H9 (cell line): ENCODE measurements at regions not wholly inside any gene's neighbourhood (a gene's known extent, or its start where the extent isn't known, plus 50 kb on each side); places are given as distances from the start of the nearest gene placed in this dataset.

ENCODE experiments used
- DNase-seq: peaks from one replicate; pipeline ENCODE4 v3.0.0-alpha.2; 2017
- H2AFZ ChIP-seq: one replicate; pipeline ENCODE4 v1.6.1; 2013; ENCODE audit warnings: mild to moderate bottlenecking, low read length, control low read depth, moderate library complexity
- H2AK5ac ChIP-seq: 2 replicates; pipeline ENCODE4 v1.6.1; 2013; ENCODE audit warnings: low read length, control low read depth, mixed read lengths; ENCODE audit not compliant: insufficient read length
- H2BK120ac ChIP-seq: one replicate; pipeline ENCODE4 v1.6.1; 2013; ENCODE audit warnings: low read depth, mild to moderate bottlenecking, low read length, control low read depth, inconsistent platforms; ENCODE audit not compliant: poor library complexity, severe bottlenecking
- H2BK12ac ChIP-seq: 2 replicates; pipeline ENCODE4 v1.6.1; 2013; ENCODE audit warnings: low read length, control low read depth, mixed read lengths, low read depth; ENCODE audit not compliant: insufficient read length
- H2BK15ac ChIP-seq: 2 replicates; pipeline ENCODE4 v1.6.1; 2013; ENCODE audit warnings: low read depth, low read length, control low read depth
- H2BK20ac ChIP-seq: one replicate; pipeline ENCODE4 v1.6.1; 2013; ENCODE audit warnings: low read depth, mild to moderate bottlenecking, low read length, control low read depth, inconsistent platforms; ENCODE audit not compliant: poor library complexity, severe bottlenecking
- H2BK5ac ChIP-seq: 2 replicates; pipeline ENCODE4 v1.6.1; 2013; ENCODE audit warnings: low read length, control low read depth, mixed read lengths; ENCODE audit not compliant: insufficient read length
- H3K14ac ChIP-seq: 2 replicates; pipeline ENCODE4 v1.6.1; 2013; ENCODE audit warnings: low read length, control low read depth; ENCODE audit not compliant: insufficient read depth
- H3K18ac ChIP-seq: 2 replicates; pipeline ENCODE4 v1.6.1; 2013; ENCODE audit warnings: low read depth, mild to moderate bottlenecking, mixed read lengths, low read length, control low read depth; ENCODE audit not compliant: insufficient read length
- H3K23ac ChIP-seq: 2 replicates; pipeline ENCODE4 v1.6.1; 2013; ENCODE audit warnings: low read length, control low read depth, mixed read lengths, low read depth; ENCODE audit not compliant: insufficient read length
- H3K23me2 ChIP-seq: 2 replicates; pipeline ENCODE4 v1.6.1; 2013; ENCODE audit warnings: low read depth, mild to moderate bottlenecking, mixed read lengths, low read length, control low read depth; ENCODE audit not compliant: insufficient read length, poor library complexity, severe bottlenecking
- H3K27ac ChIP-seq: 2 replicates; pipeline ENCODE4 v1.5.1; 2013; ENCODE audit warnings: low read length, control low read depth, mixed read lengths, low read depth; ENCODE audit not compliant: insufficient read length
- H3K27me3 ChIP-seq: 2 replicates; pipeline ENCODE4 v1.6.1; 2013; ENCODE audit warnings: low read length, control low read depth, inconsistent platforms; ENCODE audit not compliant: insufficient read depth
- H3K4ac ChIP-seq: 2 replicates; pipeline ENCODE4 v1.6.1; 2013; ENCODE audit warnings: low read depth, mild to moderate bottlenecking, control low read depth, inconsistent platforms, low read length, moderate library complexity
- H3K4me1 ChIP-seq: 2 replicates; pipeline ENCODE4 v1.6.1; 2013; ENCODE audit warnings: low read length, control low read depth, inconsistent platforms; ENCODE audit not compliant: insufficient read depth
- H3K4me2 ChIP-seq: 2 replicates; pipeline ENCODE4 v1.6.1; 2013; ENCODE audit warnings: low read length, control low read depth, mixed read lengths; ENCODE audit not compliant: insufficient read length, insufficient read depth
- H3K56ac ChIP-seq: 2 replicates; pipeline ENCODE4 v1.6.1; 2013; ENCODE audit warnings: low read depth, mild to moderate bottlenecking, mixed read lengths, low read length, control low read depth; ENCODE audit not compliant: insufficient read length
- H3K79me1 ChIP-seq: 2 replicates; pipeline ENCODE4 v1.6.1; 2013; ENCODE audit warnings: low read depth, mild to moderate bottlenecking, moderate library complexity, low read length, control low read depth, inconsistent platforms; ENCODE audit not compliant: insufficient read depth, poor library complexity, severe bottlenecking
- H3K79me2 ChIP-seq: 2 replicates; pipeline ENCODE4 v1.6.1; 2013; ENCODE audit warnings: low read length, control low read depth, inconsistent platforms; ENCODE audit not compliant: insufficient read depth
- H3K9ac ChIP-seq: 2 replicates; pipeline ENCODE4 v1.6.1; 2013; ENCODE audit warnings: low read length, control low read depth, mixed read lengths; ENCODE audit not compliant: insufficient read length; ENCODE audit errors: extremely low read depth
- H3K9me3 ChIP-seq: one replicate; pipeline ENCODE4 v1.6.1; 2013; ENCODE audit warnings: low read depth, low read length, inconsistent platforms; ENCODE audit not compliant: control insufficient read depth
- H3T11ph ChIP-seq: one replicate; pipeline ENCODE4 v1.6.1; 2013; ENCODE audit warnings: mild to moderate bottlenecking, low read length, control low read depth, inconsistent platforms
- H4K20me1 ChIP-seq: one replicate; pipeline ENCODE4 v1.6.1; 2013; ENCODE audit not compliant: control insufficient read depth, insufficient read length, insufficient read depth
- H4K5ac ChIP-seq: 2 replicates; pipeline ENCODE4 v1.6.1; 2013; ENCODE audit warnings: low read depth, mild to moderate bottlenecking, mixed read lengths, low read length, control low read depth; ENCODE audit not compliant: insufficient read length
- H4K8ac ChIP-seq: replicated peaks from 2 replicates; pipeline ENCODE4 v1.6.1; 2013; ENCODE audit warnings: low read length, control low read depth, mixed read lengths, low read depth; ENCODE audit not compliant: insufficient read length
- H4K91ac ChIP-seq: 2 replicates; pipeline ENCODE4 v1.6.1; 2013; ENCODE audit warnings: low read depth, mild to moderate bottlenecking, moderate library complexity, mixed read lengths, low read length, control low read depth; ENCODE audit not compliant: insufficient read length
- H3K27ac Mint-ChIP-seq, 3 experiments: 2 replicates in 2 of 3; 3 replicates in 1 of 3; pipeline ENCODE4 v1.8.0; 2020 to 2021; ENCODE audit warnings: mixed read lengths in 3 of 3, mild to moderate bottlenecking in 1 of 3, moderate library complexity in 1 of 3
- H3K27me3 Mint-ChIP-seq: 2 replicates; pipeline ENCODE4 v1.8.0; 2021; ENCODE audit warnings: low read depth, mild to moderate bottlenecking, moderate library complexity, mixed read lengths
- H3K36me3 Mint-ChIP-seq, 3 experiments: 2 replicates in 2 of 3; 3 replicates in 1 of 3; pipeline ENCODE4 v1.8.0; 2020 to 2021; ENCODE audit warnings: low read depth in 3 of 3, mixed read lengths in 3 of 3; ENCODE audit not compliant: insufficient read depth in 1 of 3
- H3K4me1 Mint-ChIP-seq, 2 experiments: 2 replicates each; pipeline ENCODE4 v1.8.0; 2020; ENCODE audit warnings: mixed read lengths in 2 of 2
- H3K4me3 Mint-ChIP-seq, 2 experiments: 2 replicates in 1 of 2; 3 replicates in 1 of 2; pipeline ENCODE4 v1.8.0; 2020 to 2021; ENCODE audit warnings: mild to moderate bottlenecking in 2 of 2, mixed read lengths in 2 of 2, moderate library complexity in 1 of 2
- H3K9me3 Mint-ChIP-seq, 2 experiments: 2 replicates in 1 of 2; 3 replicates in 1 of 2; pipeline ENCODE4 v1.8.0; 2020; ENCODE audit warnings: mild to moderate bottlenecking in 2 of 2, mixed read lengths in 2 of 2, moderate library complexity in 1 of 2
- CTCF ChIP-seq: fragments of 200-600 bp; sonication (generic); conservative IDR thresholded peaks from 3 replicates; pipeline ENCODE4 v1.8.0; 2021; ENCODE audit warnings: antibody characterized with exemption, mild to moderate bottlenecking
- WGBS: extraction: QIAGEN DNeasy Blood & Tissue Kit; methylation state at CpG from one replicate; pipeline ENCODE4 v1.1.7; 2013; ENCODE audit warnings: missing lambda C conversion rate, low lambda C conversion rate, mixed read lengths; ENCODE audit not compliant: insufficient read length; ENCODE audit errors: extremely low coverage; 5-methylcytosine and 5-hydroxymethylcytosine counted together

DNA sequence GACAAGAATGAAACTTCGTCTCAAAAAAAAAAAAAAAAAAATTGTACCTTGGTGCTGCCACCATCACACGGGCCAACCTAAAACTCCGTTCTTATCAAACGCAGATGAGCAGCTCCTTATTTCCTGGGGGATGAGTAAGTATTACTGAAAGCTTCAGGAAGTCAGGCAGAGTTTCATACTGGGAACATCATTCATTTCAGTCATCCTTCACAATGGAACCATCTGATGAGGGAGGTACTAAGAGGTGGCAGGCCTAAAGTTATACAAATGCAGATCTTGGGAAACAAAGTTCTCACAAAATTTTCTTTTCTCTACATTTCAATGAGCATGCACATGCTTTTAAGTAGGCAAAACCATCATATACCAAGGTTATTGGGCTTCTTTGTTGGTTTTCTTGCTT, 636.0 kb upstream of the LMCD1 start:
- H3K23ac ChIP-seq: no peak overlapping the region
- WGBS: no CpG with 5 or more reads among the region's 4 CpGs
- no peak overlapping the region for H2BK5ac ChIP-seq
- no peaks in the 10 kb centered on the region; a peak in 1 of 4 replicates for H3K4me1 Mint-ChIP-seq
- no peaks in the 10 kb centered on the region for H3K23me2 ChIP-seq
- H4K91ac ChIP-seq: no peak overlapping the region
- 0 out of 2 replicates have a peak, but pooled peaks cover 2% of the 10 kb centered on the region for H3K79me2 ChIP-seq
- no peak overlapping the region for H3K27ac ChIP-seq
- H4K8ac ChIP-seq: no peak overlapping the region
- H2BK12ac ChIP-seq: no peak overlapping the region
- no peak overlapping the region for H3K4ac ChIP-seq
- TF ChIP-seq CTCF: no peak
- peaks cover 0 to 5% (median 0%) of the 10 kb centered on the region in 3 experiments; a peak in 2 of 7 replicates for H3K36me3 Mint-ChIP-seq
- no peak overlapping the region for H2AK5ac ChIP-seq
- no peak overlapping the region for H3K14ac ChIP-seq
- no peak overlapping the region for H3K18ac ChIP-seq
- H4K5ac ChIP-seq: no peak overlapping the region
- H3K56ac ChIP-seq: no peak overlapping the region
- H3K9me3 ChIP-seq: no peaks in the 10 kb centered on the region
- H3K9ac ChIP-seq: no peak overlapping the region
- H3K27ac Mint-ChIP-seq: no peak overlapping the region
- no peak overlapping the region for H2BK20ac ChIP-seq
- no peaks in the 10 kb centered on the region for H3K4me1 ChIP-seq
- H3K27me3 ChIP-seq: no peaks in the 10 kb centered on the region
- H3K9me3 Mint-ChIP-seq: peaks cover under 1 to 9% of the 10 kb centered on the region in 2 experiments; a peak in 4 of 5 replicates
- H3K27me3 Mint-ChIP-seq: no peaks in the 10 kb centered on the region
- no peak overlapping the region for H2BK15ac ChIP-seq
- H2BK120ac ChIP-seq: no peak overlapping the region
- DNase-seq: no peak
- H3K79me1 ChIP-seq: no peaks in the 10 kb centered on the region
- no peak overlapping the region for H3K4me3 Mint-ChIP-seq
- no peak overlapping the region for H3T11ph ChIP-seq
- H4K20me1 ChIP-seq: no peaks in the 10 kb centered on the region
- no peak overlapping the region for H3K4me2 ChIP-seq
- no peak overlapping the region for H2AFZ ChIP-seq
